ELR (cell line): ENCODE measurements at regions not wholly inside any gene's neighbourhood (a gene's known extent, or its start where the extent isn't known, plus 50 kb on each side); places are given as distances from the start of the nearest gene placed in this dataset.

ENCODE experiments used
- DNase-seq: peaks from one replicate; pipeline ENCODE4 v3.0.0-alpha.2; 2015; ENCODE audit warnings: low read depth

DNA sequence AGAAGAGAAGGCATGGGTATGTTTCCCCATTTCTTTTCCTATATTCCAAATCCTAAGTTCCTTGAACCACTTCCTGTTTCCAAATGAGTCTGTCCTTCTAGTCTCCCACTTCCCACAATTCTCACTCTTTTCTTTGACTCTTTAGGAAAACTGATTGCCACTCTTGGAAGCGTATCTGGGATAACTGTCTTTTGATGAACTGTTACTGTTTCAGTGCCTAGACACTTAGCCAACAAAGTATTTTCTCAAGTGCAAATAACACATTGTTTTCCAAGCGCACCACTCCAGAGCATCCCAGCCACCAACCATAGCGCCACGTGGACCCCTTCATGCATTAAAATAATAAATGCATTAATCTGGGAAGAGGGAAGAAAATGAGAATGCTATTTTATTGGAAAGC, 342.8 kb downstream of the MTX2 start:
- no peak for DNase-seq

DNA sequence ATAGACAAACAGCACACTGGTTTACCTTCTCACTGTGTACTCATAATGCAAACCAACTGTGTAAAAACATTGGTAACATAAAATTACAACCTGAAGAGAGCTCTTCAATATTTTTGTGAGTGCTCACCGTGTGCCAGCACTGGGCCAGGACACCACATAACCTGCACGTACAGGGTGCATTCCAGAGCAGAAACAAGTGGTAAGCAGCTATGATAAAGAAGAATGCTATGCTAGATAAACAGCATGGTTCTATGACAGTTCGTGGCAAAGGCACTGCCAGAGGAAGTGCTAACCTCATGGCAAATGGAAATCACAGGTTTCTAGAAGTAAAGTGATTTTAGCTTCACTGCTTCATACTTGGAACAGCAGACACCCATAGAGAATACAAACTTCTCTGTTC, 343.5 kb downstream of the MTX2 start:
- peak; percentile 71 for DNase-seq

DNA sequence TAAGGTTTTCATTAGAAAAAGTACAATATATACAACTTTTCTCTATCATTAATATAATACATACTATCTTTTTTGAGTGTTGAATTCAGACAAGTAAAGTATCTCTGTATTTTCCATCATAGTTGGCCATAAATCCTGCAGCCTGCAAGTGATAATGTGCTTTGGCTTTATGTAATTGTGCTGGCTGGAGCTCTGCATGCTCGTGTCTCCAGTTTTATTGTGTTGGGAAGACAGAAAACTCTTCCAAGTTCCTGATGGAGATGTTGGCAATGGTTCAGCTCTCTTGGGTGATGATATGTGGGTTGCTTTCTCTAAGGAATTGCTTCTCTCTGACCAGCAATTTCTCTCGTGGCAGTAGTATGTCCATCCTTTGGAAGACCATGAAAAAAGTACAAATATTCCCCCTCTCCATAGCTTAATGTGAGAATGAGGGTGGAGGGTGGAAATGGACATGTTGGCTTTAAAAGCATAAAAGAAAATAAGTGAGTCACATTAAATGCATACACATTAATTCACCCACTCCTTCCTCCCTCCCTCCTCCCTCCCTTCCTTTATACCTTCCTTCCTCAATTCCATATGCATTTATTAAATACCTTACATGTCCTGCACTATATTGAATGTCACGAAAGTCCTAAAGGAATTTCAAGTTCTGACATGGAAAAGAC, 344.2 kb downstream of the MTX2 start:
- DNase-seq, result no peak

DNA sequence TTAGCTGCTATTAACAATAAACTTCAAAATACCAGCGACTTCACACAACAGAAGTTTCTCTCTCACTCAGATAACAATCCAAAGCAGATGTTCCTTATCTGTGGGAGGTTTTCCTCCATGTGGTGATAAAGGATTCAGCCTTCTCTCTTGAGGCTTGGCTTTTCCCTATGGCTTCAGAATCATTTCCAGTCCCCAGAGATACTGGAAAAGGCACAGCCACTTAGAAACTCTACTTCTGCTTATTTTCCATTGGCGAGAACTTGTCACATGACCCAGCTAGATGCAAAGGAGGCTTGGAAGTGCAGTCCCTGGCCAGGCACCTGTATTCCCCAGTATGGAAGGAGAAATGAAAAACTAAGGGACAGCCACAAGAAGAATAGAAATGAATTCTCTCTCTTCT, 344.8 kb downstream of the MTX2 start:
- no peak for DNase-seq

DNA sequence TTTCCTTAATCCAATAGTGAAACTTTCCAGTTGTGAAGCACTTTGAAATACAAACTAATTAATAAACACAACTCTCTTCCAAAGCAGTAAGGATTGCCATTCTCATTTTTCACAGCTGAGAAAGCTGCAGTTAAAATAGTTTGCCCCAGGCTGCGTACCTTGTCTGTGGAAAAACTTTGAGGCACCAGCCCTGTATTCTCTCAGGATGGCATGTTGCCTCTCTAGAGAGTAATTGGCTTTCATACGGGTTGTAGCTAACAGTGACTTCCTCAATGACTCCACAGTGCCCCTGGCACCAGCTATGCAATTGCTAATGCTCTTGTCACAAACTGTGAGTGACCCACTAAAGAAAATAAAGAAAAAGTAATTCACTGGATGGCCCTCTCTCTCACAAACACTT, 345.7 kb downstream of the MTX2 start:
- no peak for DNase-seq

DNA sequence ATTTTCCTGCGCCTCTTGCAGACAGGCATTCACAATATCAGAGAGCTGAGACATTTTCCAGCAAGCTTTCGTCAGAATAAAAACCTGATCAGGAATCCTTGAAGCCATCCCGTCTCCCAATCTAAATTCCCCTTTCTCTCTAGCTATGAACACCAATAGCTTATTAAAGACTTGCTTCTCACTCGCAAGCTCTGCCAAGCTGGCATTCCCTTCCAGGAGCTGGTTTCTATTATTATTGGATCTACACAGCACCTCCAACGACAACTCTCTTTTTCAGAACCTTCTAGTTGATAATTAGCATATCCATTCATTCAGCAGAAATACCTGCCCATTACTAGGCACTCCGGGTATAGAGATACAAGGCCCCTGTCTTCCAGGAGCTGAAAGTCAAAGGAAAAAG, 350.3 kb downstream of the MTX2 start:
- DNase-seq, result no peak

DNA sequence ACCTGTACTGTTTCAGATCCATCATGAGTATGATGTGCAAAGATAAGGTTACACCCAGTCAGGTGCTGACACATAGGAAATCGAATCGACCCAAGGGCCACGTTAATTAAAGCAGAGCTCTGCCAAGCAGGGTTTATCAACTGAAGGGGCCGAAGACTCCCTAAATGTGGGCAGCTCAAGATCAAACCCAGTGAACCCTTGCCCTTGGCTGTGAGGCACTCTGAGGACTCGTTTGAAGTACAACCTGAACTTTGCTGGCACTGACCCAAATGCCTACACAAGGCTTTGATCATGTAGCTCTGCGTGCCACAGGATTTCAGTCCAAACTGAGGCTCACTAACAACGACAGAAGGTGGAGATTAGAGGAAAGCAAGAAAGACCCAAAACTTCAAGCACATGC, 352.1 kb downstream of the MTX2 start:
- no peak for DNase-seq

DNA sequence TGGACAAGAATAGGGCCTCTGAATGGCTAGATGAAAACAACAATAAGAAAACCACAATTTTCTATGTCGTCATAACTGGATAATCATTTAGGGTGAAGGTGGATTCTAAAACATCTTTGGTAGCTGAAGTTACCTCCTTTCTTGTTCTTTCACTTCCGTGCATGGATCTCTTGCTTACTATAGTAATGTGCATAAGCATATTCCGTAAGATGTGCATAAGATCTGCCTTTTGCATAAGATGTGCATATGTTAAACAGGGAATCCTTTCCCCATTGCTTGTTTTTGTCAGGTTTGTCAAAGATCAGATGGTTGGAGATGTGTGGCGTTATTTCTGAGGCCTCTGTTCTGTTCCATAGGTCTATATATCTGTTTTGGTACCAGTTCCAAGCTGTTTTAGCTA, 353.6 kb downstream of the MTX2 start:
- DNase-seq, result no peak

DNA sequence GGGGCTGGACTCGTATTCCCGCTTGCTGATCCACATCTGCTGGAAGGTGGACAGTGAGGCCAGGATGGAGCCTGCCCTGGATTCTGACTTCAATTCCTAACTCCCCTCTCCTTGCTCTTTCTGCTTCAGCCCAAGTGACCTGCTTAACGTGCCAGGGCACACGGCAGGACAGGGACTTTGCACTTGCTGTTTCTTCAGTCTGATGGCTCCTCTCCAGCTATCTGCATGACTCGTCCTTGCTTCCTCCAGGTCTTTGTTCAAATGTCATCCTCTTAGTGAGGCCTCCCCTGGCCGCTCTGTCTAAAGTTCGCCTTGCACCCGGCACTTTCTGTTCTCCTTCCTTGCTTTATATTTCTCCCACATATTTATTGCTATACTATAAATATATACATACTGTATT, 357.6 kb downstream of the MTX2 start:
- DNase-seq, result peak; percentile 39

DNA sequence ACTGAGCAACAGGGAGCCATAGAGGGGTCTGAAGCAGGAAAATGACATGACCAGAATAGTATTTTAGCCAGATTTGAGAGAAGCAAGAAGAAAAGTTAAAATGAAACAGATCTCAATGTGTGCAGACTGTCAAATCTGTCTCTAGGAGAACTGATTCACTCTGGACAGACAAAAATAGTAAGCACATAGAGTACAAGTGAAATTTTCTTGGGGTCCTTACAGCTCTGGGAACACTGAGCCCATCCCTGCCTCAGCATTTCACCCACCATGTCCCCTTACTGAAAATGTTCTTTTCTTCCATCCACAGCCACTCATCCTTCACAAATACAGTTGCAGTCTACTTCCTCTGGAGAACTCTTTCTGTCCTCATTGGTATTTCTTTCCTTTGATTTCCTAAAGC, 359.2 kb downstream of the MTX2 start:
- DNase-seq, result no peak

DNA sequence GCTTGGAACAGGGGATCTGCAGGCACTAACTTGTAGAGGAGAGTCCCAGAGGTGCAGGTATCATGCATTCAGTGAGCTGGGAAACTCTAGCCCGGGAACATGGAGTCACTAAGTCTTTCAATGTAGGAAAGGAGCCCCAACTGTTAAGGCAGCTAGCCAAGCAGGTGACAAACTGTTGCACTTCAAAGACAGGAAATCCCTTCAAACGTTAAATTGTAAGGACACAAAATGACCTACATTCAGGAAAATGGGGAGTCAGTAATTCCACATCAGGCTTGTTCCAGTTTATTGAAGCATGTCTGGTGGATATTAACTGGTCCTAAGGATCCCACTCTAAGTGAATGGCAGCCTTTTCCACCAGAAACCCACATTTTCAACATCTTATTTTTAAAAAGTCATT, 364.5 kb downstream of the MTX2 start:
- DNase-seq, result no peak

DNA sequence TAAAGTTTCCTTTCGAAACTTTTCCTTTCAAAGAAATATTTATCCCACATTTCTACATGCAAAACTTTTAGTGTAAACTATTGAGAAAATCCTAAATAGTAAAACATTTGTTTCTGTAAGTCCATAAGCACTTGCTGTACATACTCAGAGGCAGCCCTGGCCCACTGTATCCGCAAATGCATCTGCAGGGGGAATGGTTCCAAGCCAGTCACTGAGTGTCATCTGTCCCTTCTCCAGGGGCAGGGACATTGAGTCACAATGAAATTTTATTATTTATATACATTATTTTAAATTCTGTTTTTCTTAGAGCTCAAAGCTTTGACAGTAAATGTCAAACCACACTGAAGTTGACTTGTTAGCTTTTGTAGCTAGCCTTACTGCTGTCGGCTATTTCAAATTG, 367.2 kb downstream of the MTX2 start:
- DNase-seq, result peak; percentile 37

DNA sequence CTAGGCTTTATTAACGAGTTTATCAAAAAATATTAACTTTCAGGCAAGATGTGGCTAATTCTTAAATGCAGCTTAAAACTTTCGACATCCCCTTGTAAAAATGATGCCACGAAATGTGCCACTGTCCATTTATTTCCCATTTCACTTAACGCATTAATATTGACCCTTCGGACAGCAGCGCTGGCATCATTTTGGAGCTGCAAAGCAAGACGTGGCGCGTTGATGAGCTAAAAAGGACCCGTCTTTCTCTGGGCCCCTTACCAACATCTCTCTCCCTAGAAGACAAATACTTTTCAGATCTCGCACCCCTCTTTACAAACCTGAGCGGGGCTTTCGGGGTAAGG, 367.9 kb downstream of the MTX2 start:
- DNase-seq, result no peak

DNA sequence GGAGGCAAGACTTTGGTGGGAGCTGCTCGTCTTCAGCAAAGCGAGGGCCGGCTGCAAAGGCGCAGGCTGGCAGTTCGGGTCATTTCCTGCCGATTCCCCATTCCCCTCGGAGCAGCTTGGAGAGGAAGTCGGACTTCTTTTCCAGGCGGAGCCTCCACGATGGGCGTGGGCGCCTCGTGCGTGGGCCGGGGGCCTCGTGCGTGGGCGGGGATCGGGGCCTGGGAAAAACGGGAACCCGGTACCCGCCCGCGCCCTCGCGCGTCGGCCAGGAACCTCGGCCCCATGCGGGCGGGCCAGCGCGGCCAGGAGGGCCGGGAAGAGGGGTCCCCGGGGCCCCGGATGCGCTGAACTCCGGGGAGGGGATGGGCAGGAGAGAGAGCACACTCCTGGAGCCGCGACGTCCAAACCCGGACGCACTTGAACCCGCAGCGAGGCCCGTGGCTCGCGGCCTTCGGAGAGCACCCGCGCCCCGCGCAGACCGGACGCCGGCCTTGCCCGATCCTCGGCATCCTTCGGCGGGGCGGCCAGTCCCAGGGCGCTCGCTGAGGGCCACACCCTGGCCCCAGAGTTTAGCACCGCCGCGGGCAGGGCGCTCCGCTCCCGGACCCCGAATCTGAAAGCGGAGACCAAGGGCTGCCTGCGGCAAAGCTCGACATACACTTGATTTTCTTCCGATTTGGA, 368.4 kb downstream of the MTX2 start:
- DNase-seq, result peak; percentile 84

DNA sequence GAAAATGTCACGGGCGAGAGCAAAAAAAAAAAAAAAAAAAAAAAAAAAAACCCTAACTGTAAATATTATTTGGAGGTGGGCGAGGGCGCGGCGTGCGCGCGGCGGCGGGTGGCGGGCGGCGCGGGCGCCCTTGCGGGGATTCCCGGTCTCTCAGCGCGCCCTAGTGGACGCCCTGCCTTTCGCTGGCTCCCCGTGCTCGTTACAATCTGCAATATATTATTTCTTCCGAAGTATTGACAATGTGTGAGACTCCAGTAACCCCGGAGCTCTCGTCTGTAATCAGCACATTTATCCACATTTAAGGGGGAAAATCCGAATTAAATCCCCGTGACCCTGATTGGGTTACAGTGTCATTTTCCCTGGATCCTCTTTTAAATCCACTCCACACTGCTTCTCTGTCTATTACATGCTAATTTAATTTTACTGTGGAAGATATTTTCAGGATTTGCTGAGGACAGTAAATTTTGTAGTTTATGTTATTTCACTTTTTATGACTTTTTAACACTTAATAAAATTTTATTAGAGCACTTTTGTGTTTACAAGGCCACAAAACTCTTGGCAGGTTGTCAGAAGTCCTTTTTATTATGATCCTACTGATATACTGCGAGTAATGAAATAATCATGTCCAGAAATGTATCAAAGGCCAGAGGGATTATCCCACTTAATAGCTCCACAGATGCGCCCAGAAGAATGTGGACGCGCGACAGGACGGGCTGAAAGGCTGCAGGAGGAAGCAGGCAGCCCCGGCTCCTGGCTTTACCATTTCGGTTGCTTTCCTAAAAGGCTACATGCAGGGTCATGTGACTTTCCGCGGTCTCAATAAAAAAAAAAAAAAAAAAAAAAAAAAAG, 369.1 kb downstream of the MTX2 start:
- peak; percentile 85 for DNase-seq

DNA sequence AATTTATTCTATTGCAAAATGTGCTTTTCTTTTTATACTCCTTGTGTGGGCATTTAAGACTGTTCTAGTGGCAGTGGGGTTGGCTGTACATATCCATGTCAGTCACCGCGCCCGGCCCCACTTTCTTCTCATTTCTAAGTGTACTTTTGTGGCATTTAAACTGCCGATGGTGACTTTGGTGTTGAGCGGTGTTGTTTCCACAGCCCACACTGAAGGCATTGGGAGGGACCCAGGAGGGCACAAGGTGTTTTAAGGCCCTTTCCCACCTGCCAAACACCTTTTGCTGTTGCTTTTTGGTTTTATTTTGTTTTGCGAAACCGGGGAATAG, 369.7 kb downstream of the MTX2 start:
- DNase-seq, result no peak

DNA sequence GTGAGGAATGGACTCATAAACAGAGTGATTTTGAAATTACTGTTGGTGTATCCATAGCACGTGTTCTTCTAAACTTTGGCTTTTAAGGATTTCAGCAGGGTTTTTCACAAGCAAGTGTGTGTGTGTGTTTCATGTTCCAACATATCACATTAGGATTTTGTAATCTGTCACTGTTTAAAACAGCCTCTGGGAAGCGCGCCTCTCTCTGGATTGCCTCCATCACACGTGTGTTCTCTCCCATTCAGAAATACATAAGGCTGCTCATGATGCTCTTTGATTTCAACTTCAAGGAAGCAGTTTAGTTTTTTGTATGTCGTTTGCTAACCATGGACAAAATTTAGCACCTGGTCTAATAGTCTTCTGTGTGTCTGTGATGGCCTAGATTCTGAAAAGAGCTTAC, 370.4 kb downstream of the MTX2 start:
- DNase-seq, result no peak

DNA sequence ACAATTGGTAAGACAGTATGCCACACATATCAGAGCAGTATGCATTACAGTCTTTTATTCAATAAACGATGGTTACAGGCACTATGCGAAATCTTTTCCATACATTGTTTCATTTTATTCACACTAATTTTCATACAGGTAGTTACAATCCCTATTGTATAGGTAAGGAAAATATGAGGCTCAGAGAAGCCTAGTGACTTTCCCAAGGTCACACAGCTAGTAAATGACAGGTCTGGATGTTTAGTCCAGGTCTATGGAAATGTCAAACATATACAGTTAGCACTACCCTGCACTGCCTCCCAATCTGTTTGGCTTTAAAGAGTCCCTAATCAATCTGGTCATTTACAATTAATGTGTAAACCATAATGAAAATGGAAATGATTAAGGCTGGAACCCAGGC, 372.2 kb downstream of the MTX2 start:
- no peak for DNase-seq

DNA sequence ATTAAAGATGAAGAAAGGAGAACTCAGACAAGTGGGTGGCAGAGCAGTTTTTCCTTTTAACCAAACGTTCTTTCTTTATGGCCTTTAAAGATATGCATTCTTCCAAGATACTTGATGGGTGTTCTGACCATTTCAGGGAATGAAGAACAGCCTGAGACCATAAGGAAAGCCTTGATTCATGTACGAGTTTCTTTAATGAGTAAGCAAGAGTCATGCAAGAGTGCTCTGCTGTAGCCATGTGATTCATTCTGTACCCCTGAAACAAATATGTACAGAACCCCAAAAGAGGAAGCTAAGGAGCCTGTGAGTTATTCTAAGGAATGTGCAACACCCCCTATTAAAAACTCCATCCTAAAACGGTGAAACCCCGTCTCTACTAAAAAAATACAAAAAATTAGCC, 372.8 kb downstream of the MTX2 start:
- DNase-seq, result peak; percentile 96

DNA sequence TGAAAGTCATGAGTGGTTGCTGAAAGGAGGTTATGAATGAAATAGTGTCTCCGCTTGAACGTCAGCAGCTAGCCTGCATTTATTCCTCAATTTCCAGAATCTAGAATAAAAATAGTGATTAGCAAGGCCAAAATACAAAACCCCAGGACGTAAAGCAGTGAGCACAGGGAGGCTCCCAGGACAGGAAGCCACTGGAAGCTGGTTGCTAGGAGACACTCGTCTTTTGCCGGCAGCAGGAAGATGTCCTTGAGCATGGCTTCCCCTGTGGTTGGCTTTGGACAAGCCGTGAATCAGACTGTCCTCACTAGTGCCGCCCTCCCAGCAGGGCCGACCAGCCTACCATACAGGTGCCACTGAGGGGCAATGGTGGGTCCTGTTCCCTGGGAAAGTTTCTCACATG, 374.4 kb downstream of the MTX2 start:
- DNase-seq, result peak; percentile 42

DNA sequence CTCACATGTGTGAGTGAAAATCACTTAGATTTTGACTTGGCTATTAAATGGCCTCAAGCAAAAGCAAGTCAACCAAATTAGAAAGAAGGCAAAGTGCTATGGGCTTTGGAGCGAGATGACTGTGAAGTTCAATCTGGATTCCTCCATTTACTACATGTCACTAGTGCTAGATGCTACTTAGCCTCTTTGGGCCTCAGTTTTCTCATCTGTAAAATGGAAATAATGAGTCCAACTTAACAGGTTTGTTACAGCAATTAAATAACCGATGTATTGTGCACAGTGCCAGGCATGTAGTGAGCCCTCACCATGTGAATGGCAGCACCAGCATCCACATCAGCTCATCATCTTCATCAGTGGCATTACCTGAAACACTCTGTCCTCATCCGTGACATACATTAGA, 376.3 kb downstream of the MTX2 start:
- DNase-seq, result no peak

DNA sequence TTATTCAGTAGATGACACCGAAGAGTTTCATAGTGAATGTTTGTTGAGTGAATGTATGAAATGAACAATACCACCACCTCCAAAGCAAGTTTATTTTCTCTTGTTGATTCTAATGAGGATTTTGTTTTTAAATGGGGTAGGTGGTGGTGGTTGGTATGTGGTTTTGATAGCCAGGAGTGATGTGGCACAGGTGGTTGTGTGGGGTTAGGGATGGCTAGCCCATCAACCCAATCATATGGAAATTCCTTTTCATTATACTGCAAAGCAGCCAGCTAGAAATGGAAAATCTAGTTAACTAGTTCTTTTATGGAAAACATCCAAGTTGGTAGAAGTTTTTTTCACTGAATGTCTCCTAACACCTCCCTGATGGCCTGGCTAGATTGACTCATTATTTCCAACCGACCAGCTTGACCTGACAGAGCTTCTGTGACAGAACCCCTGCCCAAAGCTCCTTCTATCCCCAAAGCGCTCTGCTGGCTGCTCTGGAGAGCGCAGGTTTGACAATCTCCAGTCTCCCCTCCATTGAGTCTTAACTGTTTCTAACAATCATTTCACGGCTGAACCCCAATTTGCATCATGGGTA, 376.9 kb downstream of the MTX2 start:
- DNase-seq, result no peak
